GM13976 (cell line): ENCODE measurements at regions not wholly inside any gene's neighbourhood (a gene's known extent, or its start where the extent isn't known, plus 50 kb on each side); places are given as distances from the start of the nearest gene placed in this dataset.
"Not testable (repeated sequence)": the region's sequence is repeated elsewhere in the genome, so short reads cannot be mapped to it uniquely, and the experiment has no call there.

Source experiments
- DNase-seq: peaks from one replicate; pipeline ENCODE4 v3.0.0; 2012; ENCODE audit warnings: low spot score
- CTCF ChIP-seq: IDR thresholded peaks from 2 replicates; pipeline ENCODE4 v1.5.1; 2012; ENCODE audit warnings: borderline replicate concordance, mild to moderate bottlenecking; ENCODE audit not compliant: insufficient read depth; ENCODE audit errors: extremely low read depth, missing control alignments, control extremely low read depth
- in situ Hi-C: fragments of 300-500 bp; cut with MboI; formaldehyde crosslinking; loops from one replicate; pipeline ENCODE4 v1.12.0; 2022; ENCODE audit warnings: low sequenced_read_pairs, mixed read lengths, inconsistent platforms; ENCODE audit not compliant: unreplicated experiment

DNA sequence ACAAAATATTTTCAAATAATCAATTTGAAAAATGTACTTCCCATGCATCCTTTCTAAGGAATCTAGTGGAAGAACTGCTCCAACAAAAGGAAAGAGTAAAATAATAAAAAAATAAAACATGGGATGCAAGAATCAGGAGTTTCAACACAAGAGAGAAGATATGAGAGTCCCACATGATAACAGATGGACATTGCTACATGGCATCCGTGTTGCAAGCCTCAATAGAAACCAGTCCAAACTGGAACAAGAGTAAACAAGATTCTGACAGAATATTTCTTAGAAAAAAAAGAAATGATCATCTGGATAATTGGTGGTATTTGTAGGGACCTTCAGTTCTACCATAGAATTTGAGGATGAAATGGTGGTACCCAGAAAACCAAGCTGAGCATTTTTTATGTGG is 186.8 kb downstream of the FRK start:
- in situ Hi-C loops: no loop called here
- no peak for TF ChIP-seq CTCF

DNA sequence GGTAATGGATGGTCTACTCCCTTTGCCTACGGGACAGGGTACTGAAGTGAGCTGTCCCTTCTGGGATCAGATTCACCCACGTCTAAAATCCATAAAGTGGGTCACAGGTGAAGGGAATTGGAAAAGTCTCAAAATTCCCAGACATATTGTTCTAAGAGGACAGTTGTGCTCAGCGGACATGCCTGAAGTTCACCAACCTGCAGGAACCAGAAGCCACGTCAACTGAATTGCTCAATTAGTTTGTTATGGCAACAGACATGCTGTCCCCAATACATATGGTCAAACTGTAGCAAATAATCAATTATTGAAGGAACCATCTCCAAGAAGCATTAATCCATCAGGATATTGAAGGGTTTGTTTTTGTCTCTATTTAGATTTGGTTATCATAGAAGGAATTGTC is 190.2 kb downstream of the FRK start:
- DNase-seq: no peak
- no peak for TF ChIP-seq CTCF
- in situ Hi-C loops: no loop called here

More for the DNA sequence above, 186.8 kb downstream of the FRK start:
- DNase-seq: no peak

DNA sequence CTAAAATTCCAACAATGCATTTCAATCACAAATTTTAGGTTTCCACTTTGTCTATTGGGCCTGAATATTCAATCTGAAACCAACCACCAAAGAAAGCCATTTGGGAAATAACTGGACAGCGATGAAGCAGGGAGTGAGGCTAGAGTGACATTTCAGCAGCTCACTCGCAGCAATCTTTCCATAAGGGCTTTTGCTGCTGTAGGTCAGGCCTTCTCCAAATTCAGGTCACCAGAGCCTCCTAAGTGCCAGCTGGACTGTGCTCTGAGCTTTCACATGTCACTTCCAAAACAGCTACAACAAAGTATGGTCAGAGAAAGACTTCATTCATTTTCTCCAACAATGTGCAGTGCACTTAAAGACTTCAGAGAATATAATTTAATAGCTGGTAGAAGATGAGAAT is 194.8 kb downstream of the FRK start:
- DNase-seq: no peak
- no peak for TF ChIP-seq CTCF
- in situ Hi-C loops: no loop called here

DNA sequence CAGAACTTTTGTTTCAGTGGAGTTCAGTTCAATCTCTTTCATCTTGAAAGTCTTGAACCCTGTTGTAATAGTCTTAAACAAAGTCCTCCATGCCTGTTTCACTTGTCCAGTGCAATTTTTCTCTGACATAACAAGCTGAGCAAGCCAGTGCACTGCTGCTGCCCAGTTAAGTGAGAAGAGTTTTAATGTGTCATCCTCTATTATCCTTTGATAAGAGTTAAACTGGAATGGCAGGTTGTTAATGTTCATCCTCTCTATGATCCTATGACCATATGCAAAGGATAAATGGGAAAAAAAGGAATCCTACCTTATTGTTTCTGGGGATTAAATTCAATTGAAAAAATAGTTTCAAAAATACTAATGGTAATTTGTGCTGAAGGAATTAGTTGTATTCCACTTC is 197.5 kb downstream of the FRK start:
- no peak for TF ChIP-seq CTCF
- DNase-seq: no peak
- in situ Hi-C loops: no loop called here

DNA sequence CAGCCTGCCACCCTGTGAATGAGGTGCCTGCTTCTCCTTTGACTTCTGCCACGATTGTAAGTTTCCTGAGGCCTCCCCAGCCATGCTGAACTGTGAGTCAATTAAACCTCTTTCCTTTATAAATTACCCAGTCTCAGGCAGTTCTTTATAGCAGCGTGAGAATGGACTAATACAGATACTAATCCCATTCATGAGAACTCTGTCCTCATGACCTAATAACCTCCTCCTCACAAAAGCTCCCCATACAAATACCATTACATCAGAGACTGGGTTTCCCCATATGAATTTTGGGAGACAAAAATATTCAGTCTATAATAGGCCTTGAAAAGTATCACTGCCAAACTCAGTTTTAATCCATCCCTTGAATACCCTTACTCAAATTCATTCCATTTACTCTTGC is 199.0 kb downstream of the FRK start:
- DNase-seq, in situ Hi-C loops: not testable (repeated sequence)

DNA sequence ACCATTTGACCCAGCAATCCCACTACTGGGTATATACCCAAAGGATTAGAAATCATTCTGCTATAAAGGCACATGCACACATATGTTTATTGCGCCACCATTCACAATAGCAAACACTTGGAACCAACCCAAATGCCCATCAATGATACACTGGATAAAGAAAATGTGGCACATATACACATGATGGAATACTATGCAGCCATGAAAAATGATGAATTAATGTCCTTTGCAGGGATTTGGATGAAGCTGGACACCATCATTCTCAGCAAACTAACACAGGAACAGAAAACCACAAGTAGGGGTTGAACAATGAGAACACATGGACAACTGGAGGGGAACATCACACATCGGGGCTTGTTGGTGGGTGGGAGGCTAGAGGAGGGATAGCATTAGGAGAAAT is 201.1 kb downstream of the FRK start:
- DNase-seq, in situ Hi-C loops: not testable (repeated sequence)

- no peak for TF ChIP-seq CTCF
- no peak for DNase-seq
- in situ Hi-C loops: no loop called here
Observed at GRCh38 chr6:115854866-115855665, 205.6 kb downstream of the FRK start.

DNA sequence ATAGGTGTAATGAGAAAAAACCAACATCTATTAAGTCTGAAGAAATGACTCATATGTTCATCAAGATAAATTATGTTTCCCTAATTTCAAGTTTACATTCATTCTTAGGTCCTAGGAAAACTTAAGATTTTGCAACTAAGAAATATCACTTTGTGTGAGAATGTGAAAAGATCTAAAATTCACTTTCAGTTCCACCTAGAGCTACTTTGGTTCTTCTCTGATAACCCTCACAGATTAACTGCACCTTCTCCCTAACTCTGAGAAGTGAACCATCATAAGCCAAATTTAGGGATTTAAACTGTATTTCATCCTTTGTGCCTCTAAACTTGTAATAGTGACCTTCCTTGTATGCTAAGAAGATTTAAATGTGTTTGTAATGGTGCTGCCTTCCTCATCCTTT is 213.0 kb downstream of the FRK start:
- in situ Hi-C loops: no loop called here

More for the DNA sequence above, 213.0 kb downstream of the FRK start:
- no peak for DNase-seq
- no peak for TF ChIP-seq CTCF
